Suprapubic skin (tissue), 3 donors: ENCODE measurements at regions not wholly inside any gene's neighbourhood (a gene's known extent, or its start where the extent isn't known, plus 50 kb on each side); places are given as distances from the start of the nearest gene placed in this dataset.

Source experiments
- EP300 ChIP-seq: sonication (generic); formaldehyde crosslinking; IDR thresholded peaks from one replicate; pipeline ENCODE4 v1.6.1; 2017; ENCODE audit warnings: antibody characterized with exemption
- TF ChIP-seq, protein P1 (sequence below), 2 donors: fragments of 200-600 bp in 1 of 2; fragments of 450-650 bp in 1 of 2; sonication (generic) in 1 of 2; IDR thresholded peaks; one replicate each; pipeline ENCODE4 v1.5.1; 2016 to 2019; ENCODE audit warnings: antibody characterized with exemption in 2 of 2, mild to moderate bottlenecking in 1 of 2, moderate library complexity in 1 of 2

DNA sequence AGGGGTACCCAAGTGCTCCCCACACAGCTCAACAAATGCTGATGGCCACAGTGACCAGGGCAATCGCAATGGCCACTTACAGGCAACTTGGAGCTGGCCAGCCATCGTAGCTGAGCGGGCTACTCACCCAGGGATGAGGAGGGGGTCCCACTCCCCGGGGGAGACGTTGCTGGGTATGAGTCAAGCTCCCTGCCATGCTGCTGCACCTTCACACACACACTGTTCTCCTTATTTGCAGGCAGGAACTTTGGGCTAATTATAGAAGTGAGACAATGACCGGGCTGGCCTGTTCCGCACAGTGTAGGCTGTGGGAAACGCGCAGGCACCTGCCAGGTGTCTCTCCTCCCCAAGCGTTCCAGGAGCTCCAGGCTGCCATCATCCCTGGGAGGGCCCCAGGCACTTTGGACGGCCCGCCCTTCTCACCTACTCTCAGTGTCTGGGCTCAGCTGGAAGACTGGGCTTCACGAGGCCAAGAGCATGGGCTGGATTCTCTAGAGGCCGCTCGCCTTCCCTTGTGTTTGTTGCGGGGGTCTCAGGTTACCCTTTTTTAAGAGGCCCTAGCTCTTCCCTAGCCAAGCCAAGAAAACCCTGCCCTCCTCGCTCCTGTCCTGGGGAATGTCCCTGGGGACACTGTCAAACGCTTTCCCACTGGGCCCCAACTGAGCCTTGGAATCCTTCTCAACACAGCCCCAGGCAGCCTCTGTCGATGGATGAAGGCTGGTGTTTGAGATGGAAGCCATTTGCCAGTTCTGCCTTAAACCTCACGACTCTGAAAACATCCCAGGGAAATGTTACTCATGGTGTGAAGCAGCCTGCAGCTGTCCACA, 73.0 kb downstream of the RTL6 start:
- TF ChIP-seq, protein P1, sequence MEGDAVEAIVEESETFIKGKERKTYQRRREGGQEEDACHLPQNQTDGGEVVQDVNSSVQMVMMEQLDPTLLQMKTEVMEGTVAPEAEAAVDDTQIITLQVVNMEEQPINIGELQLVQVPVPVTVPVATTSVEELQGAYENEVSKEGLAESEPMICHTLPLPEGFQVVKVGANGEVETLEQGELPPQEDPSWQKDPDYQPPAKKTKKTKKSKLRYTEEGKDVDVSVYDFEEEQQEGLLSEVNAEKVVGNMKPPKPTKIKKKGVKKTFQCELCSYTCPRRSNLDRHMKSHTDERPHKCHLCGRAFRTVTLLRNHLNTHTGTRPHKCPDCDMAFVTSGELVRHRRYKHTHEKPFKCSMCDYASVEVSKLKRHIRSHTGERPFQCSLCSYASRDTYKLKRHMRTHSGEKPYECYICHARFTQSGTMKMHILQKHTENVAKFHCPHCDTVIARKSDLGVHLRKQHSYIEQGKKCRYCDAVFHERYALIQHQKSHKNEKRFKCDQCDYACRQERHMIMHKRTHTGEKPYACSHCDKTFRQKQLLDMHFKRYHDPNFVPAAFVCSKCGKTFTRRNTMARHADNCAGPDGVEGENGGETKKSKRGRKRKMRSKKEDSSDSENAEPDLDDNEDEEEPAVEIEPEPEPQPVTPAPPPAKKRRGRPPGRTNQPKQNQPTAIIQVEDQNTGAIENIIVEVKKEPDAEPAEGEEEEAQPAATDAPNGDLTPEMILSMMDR (IDR thresholded peaks at IDR 0.05) = no peak
- TF ChIP-seq EP300 = no peak
